RPMI8226 (cell line): ENCODE measurements at regions not wholly inside any gene's neighbourhood (a gene's known extent, or its start where the extent isn't known, plus 50 kb on each side); places are given as distances from the start of the nearest gene placed in this dataset.

Experiments used
- DNase-seq: peaks from one replicate; pipeline ENCODE4 v3.0.0-alpha.2; 2015

- DNase-seq: no peak
These were observed 82.9 kb upstream of the NLGN4X start for GRCh38 chrX:6311540-6311939.

GRCh38 chrX:6307156-6307555 lies 78.5 kb upstream of the NLGN4X start:
- no peak for DNase-seq

GRCh38 chrX:6299724-6300123 lies 71.1 kb upstream of the NLGN4X start:
- DNase-seq: no peak

- DNase-seq: no peak
These were observed 65.0 kb upstream of the NLGN4X start for GRCh38 chrX:6293716-6294115.

- DNase-seq: peak; percentile 5
These were observed 63.9 kb upstream of the NLGN4X start for GRCh38 chrX:6292599-6292998.

- no peak for DNase-seq
These were observed 62.8 kb upstream of the NLGN4X start for GRCh38 chrX:6291444-6291843.

- DNase-seq: no peak
These were observed 55.2 kb upstream of the NLGN4X start for GRCh38 chrX:6283826-6284225.

GRCh38 chrX:6279277-6279909 lies 50.7 kb upstream of the NLGN4X start:
- DNase-seq: no peak
